ENCODE measurements at regions not wholly inside any gene's neighbourhood (a gene's known extent, or its start where the extent isn't known, plus 50 kb on each side); places are given as distances from the start of the nearest gene placed in this dataset.

- WGBS, result 91% methylated on average over 2 of the region's 2 CpGs
- TF ChIP-seq POLR2A (IDR thresholded peaks at IDR 0.05), result no peak
- TF ChIP-seq EP300 (IDR thresholded peaks at IDR 0.05), result no peak
- no peak for TF ChIP-seq CTCF (IDR thresholded peaks at IDR 0.05)
- no peak for TF ChIP-seq POLR2AphosphoS5 (IDR thresholded peaks at IDR 0.05)
- Histone ChIP-seq H3K36me3 (no peaks in the 10 kb centered on the region), H3K27ac (no peak overlapping the region), H3K27me3 (no peaks in the 10 kb centered on the region), H3K4me1 (no peaks in the 10 kb centered on the region), H3K4me3 (no peak overlapping the region), H3K9me3 (no peaks in the 10 kb centered on the region)
- DNase-seq (ENCODE audit: low spot score in 2 of 2), result no peak
Measured at GRCh38 chr1:208763971-208764370, 519.8 kb upstream of the PLXNA2 start.

- no peak for DNase-seq (ENCODE audit: low spot score in 2 of 2)
Measured at GRCh38 chr1:208766832-208767231, 522.6 kb upstream of the PLXNA2 start.

GRCh38 chr1:208767816-208768215 is 523.6 kb upstream of the PLXNA2 start:
- no peak for TF ChIP-seq POLR2AphosphoS5 (IDR thresholded peaks at IDR 0.05)
- TF ChIP-seq EP300 (IDR thresholded peaks at IDR 0.05), result no peak
- TF ChIP-seq CTCF (IDR thresholded peaks at IDR 0.05), result no peak
- TF ChIP-seq POLR2A (IDR thresholded peaks at IDR 0.05), result no peak
- WGBS, result 54% methylated on average over 3 of the region's 3 CpGs
- H3K9me3 ChIP-seq, result no peaks in the 10 kb centered on the region

More at GRCh38 chr1:208766832-208767231, 522.6 kb upstream of the PLXNA2 start:
- H3K4me3 ChIP-seq, result no peak overlapping the region
- H3K9me3 ChIP-seq, result no peaks in the 10 kb centered on the region
- H3K27ac ChIP-seq, result no peak overlapping the region
- 73% methylated on average over 4 of the region's 4 CpGs for WGBS
- no peaks in the 10 kb centered on the region for H3K4me1 ChIP-seq
- TF ChIP-seq POLR2AphosphoS5 (IDR thresholded peaks at IDR 0.05), result no peak
- no peak for TF ChIP-seq POLR2A (IDR thresholded peaks at IDR 0.05)
- TF ChIP-seq EP300 (IDR thresholded peaks at IDR 0.05), result no peak
- no peak for TF ChIP-seq CTCF (IDR thresholded peaks at IDR 0.05)
- H3K36me3 ChIP-seq, result no peaks in the 10 kb centered on the region
- no peaks in the 10 kb centered on the region for H3K27me3 ChIP-seq

GRCh38 chr1:208772891-208773290 is 528.7 kb upstream of the PLXNA2 start:
- no peak overlapping the region for H3K27ac ChIP-seq

More at GRCh38 chr1:208767816-208768215, 523.6 kb upstream of the PLXNA2 start:
- DNase-seq (ENCODE audit: low spot score in 2 of 2), result no peak
- no peaks in the 10 kb centered on the region for H3K4me1 ChIP-seq
- H3K4me3 ChIP-seq, result no peak overlapping the region
- no peak overlapping the region for H3K27ac ChIP-seq
- no peaks in the 10 kb centered on the region for H3K27me3 ChIP-seq
- no peaks in the 10 kb centered on the region for H3K36me3 ChIP-seq

GRCh38 chr1:208775841-208776240 is 531.7 kb upstream of the PLXNA2 start:
- H3K27ac ChIP-seq, result no peak overlapping the region
- TF ChIP-seq POLR2AphosphoS5 (IDR thresholded peaks at IDR 0.05), result no peak
- TF ChIP-seq CTCF (IDR thresholded peaks at IDR 0.05), result no peak
- TF ChIP-seq EP300 (IDR thresholded peaks at IDR 0.05), result no peak
- TF ChIP-seq POLR2A (IDR thresholded peaks at IDR 0.05), result no peak
- no peaks in the 10 kb centered on the region for H3K27me3 ChIP-seq
- no peaks in the 10 kb centered on the region for H3K4me1 ChIP-seq
- DNase-seq (ENCODE audit: low spot score in 2 of 2), result no peak
- H3K9me3 ChIP-seq, result no peaks in the 10 kb centered on the region
- 74% methylated on average over 3 of the region's 3 CpGs for WGBS
- no peaks in the 10 kb centered on the region for H3K36me3 ChIP-seq
- no peak overlapping the region for H3K4me3 ChIP-seq

More at GRCh38 chr1:208772891-208773290, 528.7 kb upstream of the PLXNA2 start:
- TF ChIP-seq EP300 (IDR thresholded peaks at IDR 0.05) (no peak), POLR2A (IDR thresholded peaks at IDR 0.05) (no peak), CTCF (IDR thresholded peaks at IDR 0.05) (no peak)
- DNase-seq (ENCODE audit: low spot score in 2 of 2), result no peak
- Histone ChIP-seq H3K36me3 (no peaks in the 10 kb centered on the region), H3K27me3 (no peaks in the 10 kb centered on the region), H3K4me1 (no peaks in the 10 kb centered on the region), H3K9me3 (no peaks in the 10 kb centered on the region), H3K4me3 (no peak overlapping the region)
- WGBS, result 88% methylated on average over 4 of the region's 4 CpGs
